ENCODE measurements at regions not wholly inside any gene's neighbourhood (a gene's known extent, or its start where the extent isn't known, plus 50 kb on each side); places are given as distances from the start of the nearest gene placed in this dataset.

DNA sequence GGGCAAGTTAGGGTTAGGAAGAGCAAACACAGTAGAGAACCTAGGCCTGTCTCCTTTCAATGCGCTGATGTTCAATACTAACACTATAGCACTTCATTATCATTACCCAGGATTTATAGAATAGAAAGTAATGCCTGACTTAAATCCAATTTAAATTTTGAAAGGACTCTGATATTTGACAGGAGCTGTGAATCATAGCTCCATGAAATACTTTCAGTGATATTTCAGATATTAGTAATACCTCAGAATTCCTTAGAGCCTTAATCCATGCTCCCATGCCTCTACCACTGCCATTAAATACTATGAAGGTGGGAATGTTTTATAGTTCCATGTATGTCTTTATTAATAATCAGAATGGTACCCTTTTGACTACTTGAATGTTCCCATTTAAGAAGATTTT, 530.2 kb downstream of the BCKDHB start:
- Histone ChIP-seq H3K27ac (replicated peaks) (no peak overlapping the region), H3K27me3 (ENCODE audit: insufficient read depth, poor library complexity, severe bottlenecking) (no peaks in the 10 kb centered on the region), H3K4me3 (replicated peaks; ENCODE audit: insufficient read depth, low read length) (no peak overlapping the region)
- no peak for DNase-seq (ENCODE audit: low read depth in 1 of 2, low spot score in 1 of 2)
- TF ChIP-seq, protein P1, sequence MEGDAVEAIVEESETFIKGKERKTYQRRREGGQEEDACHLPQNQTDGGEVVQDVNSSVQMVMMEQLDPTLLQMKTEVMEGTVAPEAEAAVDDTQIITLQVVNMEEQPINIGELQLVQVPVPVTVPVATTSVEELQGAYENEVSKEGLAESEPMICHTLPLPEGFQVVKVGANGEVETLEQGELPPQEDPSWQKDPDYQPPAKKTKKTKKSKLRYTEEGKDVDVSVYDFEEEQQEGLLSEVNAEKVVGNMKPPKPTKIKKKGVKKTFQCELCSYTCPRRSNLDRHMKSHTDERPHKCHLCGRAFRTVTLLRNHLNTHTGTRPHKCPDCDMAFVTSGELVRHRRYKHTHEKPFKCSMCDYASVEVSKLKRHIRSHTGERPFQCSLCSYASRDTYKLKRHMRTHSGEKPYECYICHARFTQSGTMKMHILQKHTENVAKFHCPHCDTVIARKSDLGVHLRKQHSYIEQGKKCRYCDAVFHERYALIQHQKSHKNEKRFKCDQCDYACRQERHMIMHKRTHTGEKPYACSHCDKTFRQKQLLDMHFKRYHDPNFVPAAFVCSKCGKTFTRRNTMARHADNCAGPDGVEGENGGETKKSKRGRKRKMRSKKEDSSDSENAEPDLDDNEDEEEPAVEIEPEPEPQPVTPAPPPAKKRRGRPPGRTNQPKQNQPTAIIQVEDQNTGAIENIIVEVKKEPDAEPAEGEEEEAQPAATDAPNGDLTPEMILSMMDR (IDR thresholded peaks at IDR 0.05; ENCODE audit: insufficient read depth, low read length): no peak

DNA sequence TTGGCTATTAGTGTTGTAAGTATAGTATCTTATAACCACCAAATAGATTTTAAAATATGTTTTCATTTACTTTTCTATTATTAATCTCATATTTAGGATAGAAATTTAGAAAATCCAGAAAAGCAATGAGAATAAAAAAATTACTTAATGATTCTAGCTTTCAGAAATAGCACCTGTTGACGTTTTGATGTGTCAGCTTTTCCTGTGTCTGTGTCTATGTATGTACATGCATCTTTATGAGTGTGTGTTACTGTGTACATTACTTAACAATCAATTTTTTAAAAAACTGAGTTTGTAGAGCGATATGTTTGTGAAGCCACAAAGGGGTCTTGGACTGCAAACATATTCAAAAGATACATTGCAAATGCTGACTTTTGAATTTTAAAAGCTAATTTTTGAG, 526.9 kb downstream of the BCKDHB start:
- no peak for DNase-seq (ENCODE audit: low read depth in 1 of 2, low spot score in 1 of 2)
- TF ChIP-seq GABPA (IDR thresholded peaks at IDR 0.05; ENCODE audit: low read depth) (no peak), POLR2AphosphoS5 (IDR thresholded peaks at IDR 0.05; ENCODE audit: low read depth) (no peak), SPI1 (IDR thresholded peaks at IDR 0.05; ENCODE audit: borderline replicate concordance, low read depth) (no peak)
- TF ChIP-seq, protein P1 (IDR thresholded peaks at IDR 0.05; ENCODE audit: insufficient read depth, low read length): no peak
- TF ChIP-seq, protein P2, sequence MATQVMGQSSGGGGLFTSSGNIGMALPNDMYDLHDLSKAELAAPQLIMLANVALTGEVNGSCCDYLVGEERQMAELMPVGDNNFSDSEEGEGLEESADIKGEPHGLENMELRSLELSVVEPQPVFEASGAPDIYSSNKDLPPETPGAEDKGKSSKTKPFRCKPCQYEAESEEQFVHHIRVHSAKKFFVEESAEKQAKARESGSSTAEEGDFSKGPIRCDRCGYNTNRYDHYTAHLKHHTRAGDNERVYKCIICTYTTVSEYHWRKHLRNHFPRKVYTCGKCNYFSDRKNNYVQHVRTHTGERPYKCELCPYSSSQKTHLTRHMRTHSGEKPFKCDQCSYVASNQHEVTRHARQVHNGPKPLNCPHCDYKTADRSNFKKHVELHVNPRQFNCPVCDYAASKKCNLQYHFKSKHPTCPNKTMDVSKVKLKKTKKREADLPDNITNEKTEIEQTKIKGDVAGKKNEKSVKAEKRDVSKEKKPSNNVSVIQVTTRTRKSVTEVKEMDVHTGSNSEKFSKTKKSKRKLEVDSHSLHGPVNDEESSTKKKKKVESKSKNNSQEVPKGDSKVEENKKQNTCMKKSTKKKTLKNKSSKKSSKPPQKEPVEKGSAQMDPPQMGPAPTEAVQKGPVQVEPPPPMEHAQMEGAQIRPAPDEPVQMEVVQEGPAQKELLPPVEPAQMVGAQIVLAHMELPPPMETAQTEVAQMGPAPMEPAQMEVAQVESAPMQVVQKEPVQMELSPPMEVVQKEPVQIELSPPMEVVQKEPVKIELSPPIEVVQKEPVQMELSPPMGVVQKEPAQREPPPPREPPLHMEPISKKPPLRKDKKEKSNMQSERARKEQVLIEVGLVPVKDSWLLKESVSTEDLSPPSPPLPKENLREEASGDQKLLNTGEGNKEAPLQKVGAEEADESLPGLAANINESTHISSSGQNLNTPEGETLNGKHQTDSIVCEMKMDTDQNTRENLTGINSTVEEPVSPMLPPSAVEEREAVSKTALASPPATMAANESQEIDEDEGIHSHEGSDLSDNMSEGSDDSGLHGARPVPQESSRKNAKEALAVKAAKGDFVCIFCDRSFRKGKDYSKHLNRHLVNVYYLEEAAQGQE (IDR thresholded peaks at IDR 0.05; ENCODE audit: insufficient replicate concordance, low read depth): no peak
- Histone ChIP-seq H3K4me3 (replicated peaks; ENCODE audit: insufficient read depth, low read length) (no peak overlapping the region), H3K27ac (replicated peaks) (no peak overlapping the region), H3K27me3 (ENCODE audit: insufficient read depth, poor library complexity, severe bottlenecking) (no peaks in the 10 kb centered on the region)

DNA sequence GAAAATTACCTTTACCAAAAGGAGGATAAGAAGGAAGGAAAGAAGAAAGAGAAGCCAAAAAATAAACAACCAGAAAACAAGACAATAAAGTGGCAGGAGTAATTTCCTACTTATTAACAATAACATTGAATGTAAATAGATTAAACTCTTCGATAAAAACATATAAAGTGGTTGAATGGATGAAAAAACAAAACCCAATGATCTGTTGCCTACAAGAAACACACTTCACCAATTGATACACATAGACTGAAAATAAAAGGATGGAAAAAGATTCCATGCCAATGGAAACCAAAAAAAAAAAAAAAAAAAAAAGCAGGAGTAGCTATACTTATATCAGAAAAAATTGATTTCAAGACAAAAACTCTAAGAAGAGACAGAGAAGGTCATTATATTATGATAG, 518.9 kb downstream of the BCKDHB start:
- Histone ChIP-seq H3K27me3 (ENCODE audit: insufficient read depth, poor library complexity, severe bottlenecking) (no peaks in the 10 kb centered on the region), H3K4me3 (replicated peaks; ENCODE audit: insufficient read depth, low read length) (no peak overlapping the region), H3K27ac (replicated peaks) (no peak overlapping the region)
- no peak for TF ChIP-seq POLR2AphosphoS5 (IDR thresholded peaks at IDR 0.05; ENCODE audit: low read depth)
- no peak for DNase-seq (ENCODE audit: low read depth in 1 of 2, low spot score in 1 of 2)

DNA sequence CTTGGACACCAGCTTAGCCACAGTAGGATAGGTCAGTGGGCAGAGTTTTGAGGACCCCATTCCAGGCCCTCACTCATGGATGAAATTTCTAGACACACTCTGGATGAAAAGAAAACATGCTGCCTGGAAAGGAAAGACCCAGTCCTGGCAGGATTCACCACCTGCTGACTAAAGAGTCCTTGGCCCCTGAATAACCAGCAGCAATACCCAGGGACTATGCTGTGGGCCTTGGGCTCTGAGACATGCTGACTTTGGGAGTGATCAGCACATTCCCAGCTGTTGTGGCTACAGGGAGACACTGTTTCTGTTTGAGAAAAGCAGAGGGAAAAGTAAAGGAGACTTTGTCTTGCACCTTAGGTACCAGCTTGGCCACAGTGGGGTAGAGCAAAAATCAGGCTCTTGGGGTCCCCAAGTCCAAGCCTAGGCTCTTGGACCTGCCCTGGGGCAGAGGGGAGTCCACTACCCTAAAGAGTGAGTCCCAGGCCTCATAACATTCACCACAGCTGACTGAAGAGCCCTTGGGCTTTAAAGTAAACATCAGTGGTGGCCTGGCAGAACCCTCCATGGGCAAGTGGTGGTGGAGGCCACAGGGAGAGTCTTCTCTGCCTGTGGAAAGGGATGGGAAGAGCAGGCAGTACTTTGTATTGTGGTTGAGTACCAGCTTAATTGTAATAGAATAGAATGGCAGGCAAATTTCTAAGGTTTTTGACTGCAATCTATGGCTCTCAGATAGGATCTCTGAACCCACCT, 516.8 kb downstream of the BCKDHB start:
- Histone ChIP-seq H3K4me3 (replicated peaks; ENCODE audit: insufficient read depth, low read length) (no peak overlapping the region), H3K27me3 (ENCODE audit: insufficient read depth, poor library complexity, severe bottlenecking) (no peaks in the 10 kb centered on the region), H3K27ac (replicated peaks) (no peak overlapping the region)
- DNase-seq (ENCODE audit: low read depth in 1 of 2, low spot score in 1 of 2): no peak
- TF ChIP-seq GABPA (IDR thresholded peaks at IDR 0.05; ENCODE audit: low read depth): no peak
- TF ChIP-seq, protein P2 (IDR thresholded peaks at IDR 0.05; ENCODE audit: insufficient replicate concordance, low read depth): no peak
- TF ChIP-seq SPI1 (IDR thresholded peaks at IDR 0.05; ENCODE audit: borderline replicate concordance, low read depth): no peak
- no peak for TF ChIP-seq POLR2AphosphoS5 (IDR thresholded peaks at IDR 0.05; ENCODE audit: low read depth)
- TF ChIP-seq, protein P1 (IDR thresholded peaks at IDR 0.05; ENCODE audit: insufficient read depth, low read length): no peak

All from HL-60 (cell line).